ENCODE measurements at regions not wholly inside any gene's neighbourhood (a gene's known extent, or its start where the extent isn't known, plus 50 kb on each side); places are given as distances from the start of the nearest gene placed in this dataset.

DNA sequence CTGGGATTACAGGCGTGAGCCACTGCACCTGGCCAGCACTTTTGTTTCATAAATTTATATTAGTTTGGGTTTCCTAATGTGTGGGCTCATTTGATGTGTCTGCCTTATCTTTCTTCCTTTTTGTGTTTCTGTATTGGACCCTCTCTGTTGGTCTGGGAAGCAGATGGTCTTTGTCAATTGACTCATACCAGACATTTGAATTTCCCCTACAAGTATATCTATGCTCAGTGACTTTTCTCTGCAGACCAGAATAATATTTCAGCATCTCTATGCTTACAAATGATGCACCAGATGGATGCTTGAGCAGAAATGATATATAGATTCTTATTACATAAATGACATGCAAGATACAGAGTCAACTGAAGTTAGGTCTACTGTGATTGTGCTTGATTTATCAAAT is 329.9 kb upstream of the SLCO3A1 start:
- no peak for DNase-seq

DNA sequence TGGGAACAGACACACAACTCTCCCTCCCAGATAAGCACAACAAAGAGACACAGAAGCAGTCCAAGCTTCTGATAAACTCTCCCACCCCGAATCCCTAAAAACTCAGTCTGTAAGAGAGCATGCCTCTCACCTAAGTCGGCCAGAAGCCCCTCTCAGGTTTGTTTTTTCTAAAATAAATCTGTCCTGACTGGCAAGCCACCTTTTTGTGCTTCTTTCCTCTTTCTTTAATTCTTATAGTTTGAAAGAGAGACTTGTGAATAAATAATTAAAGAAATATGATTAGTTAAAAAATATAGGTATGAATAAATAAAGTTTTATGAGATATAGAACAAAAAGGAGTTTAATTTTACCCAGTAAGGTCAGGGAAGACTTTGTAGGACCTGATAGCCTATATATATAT is 329.0 kb upstream of the SLCO3A1 start:
- DNase-seq, result no peak

DNA sequence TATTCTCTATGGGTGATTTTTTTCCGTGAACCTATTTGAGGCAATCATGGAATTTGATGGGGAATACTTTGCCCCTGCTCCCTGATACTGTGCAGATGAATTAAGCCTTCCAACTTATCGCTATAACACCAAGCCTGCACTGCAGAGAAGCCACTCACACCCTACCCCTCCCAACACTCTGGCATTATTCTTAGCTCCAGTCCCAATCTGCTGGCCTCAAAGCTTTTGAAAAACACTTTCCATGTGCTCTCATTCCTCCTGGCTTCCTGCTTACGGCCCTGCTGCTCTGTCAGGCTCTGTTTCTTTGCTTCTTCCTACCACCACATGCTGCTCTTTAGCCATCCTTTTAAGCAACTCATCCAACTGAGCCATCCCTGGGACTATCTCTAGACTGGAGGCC is 327.8 kb upstream of the SLCO3A1 start:
- no peak for DNase-seq

DNA sequence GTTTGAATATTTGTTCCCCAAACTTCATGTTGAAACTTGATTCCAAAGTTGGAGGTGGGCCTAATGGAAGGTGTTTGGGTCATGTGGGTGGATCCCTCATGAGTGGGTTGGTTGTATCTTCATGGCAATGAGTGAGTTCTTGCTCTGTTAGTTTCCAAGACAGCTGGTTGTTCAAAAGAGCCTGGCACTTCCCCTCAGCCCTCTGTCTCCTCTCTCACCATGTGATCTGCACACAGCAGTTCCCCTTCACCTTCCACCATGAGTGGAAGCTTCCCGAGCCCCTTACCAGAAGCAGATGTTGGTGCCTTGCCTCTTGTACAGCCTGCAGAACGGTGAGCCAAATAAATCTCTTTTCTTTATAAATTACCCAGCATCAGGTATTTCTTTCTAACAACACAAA is 327.1 kb upstream of the SLCO3A1 start:
- DNase-seq, result no peak

DNA sequence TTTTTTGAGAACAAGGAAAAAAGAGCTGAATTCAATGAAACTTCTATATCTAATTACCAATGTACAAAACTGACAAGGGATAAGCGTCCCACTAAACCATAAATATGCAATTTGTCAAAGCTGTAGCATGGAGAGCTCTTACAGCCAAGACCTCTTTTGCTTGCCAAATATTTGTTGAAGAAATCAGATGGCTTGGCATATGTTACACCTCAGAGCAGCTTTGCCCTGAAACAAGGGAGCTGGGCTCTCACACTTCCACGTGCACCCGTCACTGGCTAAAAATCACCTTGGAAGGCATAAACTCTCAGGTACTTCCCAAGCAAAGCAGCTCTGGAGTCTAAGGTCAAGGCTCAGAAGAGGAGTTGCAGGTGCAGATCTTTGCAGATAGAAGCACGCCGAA is 324.7 kb upstream of the SLCO3A1 start:
- no peak for DNase-seq

DNA sequence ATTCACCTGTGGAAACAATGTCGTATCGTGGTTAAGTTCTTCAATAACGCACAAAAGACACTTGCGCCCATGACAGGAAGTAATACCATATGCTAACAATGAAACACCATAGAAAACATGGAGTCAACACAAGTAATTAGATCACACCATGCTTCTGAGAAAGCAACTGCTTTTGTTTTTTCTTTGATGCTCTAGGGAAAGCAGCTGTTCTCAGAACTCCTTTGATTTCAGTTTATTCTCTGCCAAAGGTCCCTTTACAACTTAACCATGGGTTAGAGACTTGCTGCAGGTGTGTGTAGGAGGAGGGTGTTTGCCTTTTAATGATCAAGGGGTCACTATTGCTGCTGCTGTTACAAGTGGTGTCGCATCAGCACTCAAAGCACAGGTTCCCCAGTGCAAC is 324.0 kb upstream of the SLCO3A1 start:
- no peak for DNase-seq

DNA sequence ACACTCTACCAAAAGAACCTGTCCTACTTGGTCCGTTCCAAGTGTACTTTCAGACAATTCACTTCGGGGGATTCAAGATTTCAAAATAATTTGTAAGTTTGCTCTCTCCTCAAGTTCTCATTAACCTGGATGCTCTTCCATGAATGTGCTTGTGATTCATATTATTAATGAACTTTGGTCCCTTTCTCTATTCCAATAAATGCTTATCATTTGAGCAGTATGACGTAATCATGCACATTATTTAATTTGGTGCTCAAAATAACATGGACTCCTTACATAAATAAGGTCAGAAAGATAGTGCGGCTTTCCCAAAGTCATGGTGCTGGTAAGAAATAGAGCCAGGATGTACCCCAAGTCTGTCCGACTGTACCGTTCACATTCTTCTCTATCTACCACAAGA is 323.2 kb upstream of the SLCO3A1 start:
- DNase-seq, result no peak

DNA sequence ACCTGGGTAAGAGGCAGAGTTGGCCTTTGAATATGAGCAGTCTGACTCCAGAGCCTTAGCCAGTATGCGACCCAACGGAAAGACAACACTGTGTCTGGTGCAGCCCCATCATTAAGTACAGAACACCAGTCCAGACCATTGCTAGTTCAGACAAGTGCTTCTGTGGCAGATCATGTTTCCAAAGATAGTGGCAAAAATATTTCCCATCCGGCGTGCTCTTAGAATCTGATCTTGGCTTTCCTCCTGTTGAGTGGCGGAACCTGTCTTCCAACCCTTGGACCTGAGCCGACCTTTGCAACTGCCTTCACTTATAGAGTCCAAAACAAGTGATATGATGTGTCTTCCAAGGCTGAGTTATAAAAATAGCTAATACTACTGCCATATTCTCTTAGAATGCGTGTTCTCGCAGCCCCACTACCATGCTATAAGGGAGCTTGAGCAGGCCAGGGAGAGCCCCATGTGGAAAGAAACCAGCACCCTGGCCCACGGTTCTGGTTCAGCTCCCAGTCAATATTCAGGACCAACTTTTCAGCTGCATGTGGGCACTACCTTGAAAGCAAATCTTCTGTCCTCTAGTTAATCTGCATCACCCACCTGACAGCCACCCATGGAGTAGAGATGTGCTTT is 322.4 kb upstream of the SLCO3A1 start:
- DNase-seq, result no peak

DNA sequence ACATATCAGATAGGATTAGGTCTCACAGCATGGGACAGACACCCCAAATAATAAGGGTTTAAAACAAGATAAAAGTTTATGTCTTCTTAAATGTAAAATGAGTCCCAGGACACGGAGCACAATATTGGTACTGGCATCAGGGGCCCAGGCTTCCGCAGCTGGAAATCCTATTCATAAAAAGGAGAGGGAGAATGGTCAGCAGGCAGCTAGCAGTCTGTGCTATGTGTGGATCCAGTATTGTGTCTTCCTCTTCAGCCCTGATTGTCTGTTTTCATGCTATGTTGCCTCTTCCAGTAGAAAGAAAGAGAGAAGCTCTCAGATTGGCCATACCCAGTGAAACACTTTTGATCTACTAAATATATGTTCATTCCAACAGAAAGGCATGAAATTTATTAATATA is 319.3 kb upstream of the SLCO3A1 start:
- DNase-seq, result no peak

DNA sequence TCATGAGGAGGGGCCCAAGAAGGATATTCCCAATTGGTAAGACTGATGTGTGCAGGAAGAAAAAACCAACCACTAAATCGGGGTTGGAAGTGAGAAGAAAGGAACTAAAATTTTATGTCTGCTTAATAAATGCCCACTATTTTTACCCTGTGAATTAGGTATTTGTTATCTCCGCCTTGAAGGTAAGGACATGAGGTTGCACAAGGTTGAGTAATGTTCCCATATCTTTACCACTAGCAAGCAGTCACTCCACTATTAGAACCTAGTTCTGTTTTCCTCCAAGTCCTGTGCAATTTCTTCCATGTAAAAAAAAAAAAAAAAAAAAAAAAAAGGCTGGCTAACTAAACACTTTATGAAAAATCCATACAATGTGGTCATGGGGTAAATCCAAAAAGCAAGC is 318.5 kb upstream of the SLCO3A1 start:
- no peak for DNase-seq

DNA sequence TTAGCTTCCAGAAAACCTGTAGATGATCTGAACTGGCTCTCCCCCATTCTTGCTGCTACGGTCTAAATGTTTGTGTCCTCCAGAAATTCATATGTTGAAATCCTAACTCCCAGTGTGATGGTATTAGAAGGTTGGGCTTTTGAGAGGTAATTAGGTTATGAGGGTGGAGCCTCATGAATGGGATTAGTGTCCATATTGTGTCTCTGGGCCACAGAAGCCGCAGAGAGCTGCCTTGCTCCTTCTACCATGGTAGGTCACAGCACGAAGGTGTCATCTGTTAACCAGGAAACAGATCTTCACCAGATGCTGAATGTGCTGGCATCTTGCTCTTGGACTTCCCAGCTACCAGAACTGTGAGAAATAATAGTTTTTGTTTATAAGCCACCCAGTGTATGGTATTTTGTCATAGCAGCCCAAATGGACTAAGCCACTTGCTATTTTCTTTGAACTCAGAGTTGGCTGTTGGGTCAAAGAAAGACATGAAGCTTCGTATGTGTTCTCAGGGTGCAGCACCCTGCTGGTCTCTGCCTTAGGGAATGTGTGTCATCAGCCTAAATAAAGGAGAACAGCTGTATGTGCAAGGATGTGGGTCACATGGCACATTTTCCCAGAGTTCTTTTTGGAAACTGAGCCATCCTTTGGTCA is 317.5 kb upstream of the SLCO3A1 start:
- DNase-seq, result no peak

DNA sequence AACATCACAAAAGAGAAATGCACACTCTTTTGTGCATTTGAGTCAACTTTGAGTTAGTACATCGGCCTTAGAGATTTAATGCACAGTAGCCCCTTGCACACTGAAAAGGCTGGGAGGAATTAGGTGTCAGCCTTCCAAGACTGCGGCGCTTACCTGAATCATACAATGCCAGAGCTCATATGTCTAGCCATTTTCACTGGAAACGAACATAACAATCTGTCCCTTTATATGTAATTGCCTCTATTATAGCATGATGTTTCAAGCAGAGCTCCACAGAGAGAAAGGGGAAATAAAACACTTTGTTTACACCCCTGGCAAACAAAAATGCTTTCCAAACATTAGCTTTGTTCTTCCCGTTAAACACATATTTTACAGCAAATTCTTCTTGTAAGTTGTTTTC is 315.7 kb upstream of the SLCO3A1 start:
- no peak for DNase-seq

DNA sequence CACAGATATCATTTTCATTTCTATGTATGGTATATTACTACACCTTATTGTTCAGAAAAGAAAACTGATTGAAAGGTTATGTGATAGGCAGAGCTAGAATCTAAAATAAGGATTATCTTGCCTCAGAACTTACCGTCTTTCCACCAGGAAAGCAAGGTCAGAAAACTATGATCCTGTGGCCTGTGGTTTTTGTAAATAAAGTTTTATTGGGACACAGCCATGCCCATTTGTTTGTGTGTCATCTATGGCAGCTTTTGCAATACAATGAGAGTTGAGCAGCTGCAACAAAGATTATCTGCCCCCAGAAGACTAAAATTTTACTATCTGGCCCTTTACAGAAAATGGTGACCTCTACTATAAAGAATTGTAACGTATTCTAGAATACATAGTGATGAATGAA is 314.7 kb upstream of the SLCO3A1 start:
- DNase-seq, result no peak

DNA sequence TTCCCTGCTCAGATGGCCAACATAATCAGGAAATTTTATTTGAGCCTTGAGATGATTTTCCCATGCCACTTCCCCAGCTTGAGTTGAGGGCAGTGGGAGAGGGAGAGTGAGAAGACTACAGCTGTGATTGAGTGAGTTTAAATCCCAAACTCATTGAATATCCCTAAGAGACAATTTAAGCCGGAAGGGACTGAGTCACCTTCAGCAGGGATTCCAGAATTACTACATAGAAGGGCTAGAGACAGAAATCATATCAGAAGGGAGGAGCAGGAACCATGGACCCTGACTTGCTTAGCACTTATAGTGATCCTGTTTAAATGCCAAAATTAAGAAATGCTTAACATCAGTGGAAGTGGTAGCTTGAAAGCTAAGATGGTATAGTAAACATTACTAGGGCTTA is 312.2 kb upstream of the SLCO3A1 start:
- no peak for DNase-seq

DNA sequence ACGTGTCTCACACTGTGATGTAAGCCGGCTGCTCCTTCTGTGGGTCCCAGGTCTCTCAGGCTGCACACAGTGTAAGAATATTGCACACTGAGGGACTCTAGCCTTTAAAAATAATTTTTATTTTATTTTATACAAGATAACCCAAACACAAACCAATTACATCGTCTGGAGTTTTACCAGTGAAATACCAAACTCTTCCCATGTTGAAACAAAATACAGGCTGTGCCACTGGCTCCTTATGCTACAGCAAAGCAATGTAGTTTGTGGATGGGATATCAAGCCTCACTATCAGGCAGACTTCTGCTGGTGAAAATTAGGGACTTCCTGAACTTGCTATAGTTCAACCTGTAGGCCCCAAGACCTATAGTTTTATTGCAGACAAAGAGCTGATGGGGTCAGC is 311.3 kb upstream of the SLCO3A1 start:
- no peak for DNase-seq

DNA sequence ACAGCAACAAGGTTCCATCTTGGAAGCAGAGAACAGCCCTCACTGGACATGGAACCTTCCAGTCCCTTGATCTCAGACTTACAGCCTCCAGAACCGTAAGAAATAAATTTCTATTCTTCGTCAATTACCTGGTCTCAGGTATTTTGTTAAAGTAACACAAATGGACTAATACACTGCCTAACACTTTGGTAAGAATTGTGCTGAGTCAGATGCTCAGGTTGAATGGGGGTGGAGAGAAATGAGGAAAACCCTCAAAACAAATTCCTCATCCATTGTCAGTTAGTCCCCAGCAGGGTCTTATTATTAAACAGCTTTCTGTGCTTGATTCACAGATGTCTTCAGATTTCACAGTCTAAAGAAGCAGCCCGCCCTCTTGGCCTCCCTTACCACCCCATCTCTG is 306.2 kb upstream of the SLCO3A1 start:
- no peak for DNase-seq

DNA sequence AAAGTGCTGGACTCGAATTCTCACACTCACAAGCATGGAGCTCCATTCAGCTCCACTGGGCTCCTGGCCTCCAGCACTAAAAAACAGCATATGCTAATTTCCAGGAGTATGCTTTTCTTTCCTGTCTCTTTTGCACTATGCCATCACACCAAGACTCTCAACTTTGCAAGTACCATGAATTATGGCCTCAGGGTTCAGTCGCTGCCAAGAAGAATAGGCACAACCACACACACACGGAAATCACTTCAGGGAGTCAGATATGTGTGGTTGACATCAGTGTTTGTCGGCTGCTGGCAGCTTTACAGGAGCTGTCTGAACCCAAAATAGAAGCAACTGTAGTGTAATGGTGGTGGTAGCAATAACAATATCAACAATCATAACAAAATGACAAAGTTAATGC is 305.0 kb upstream of the SLCO3A1 start:
- no peak for DNase-seq

DNA sequence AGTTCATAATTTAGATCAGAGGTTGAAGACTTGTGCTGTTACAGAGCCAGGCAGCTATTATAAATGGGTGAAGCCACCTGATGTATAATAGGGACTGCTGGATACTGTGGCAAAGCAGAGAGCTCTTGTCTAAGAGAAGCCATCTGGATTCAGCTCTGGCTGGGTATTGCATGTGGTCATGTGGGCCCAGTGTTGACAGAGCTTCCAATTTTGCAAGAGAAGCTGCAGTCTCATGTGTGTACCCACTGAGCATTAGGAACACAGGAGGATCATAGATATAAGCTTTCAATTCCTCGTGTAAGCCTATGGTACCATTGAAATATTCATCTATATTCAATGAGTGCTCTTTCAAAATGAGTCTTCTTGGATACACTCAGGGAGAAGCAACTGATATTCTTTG is 303.9 kb upstream of the SLCO3A1 start:
- no peak for DNase-seq

DNA sequence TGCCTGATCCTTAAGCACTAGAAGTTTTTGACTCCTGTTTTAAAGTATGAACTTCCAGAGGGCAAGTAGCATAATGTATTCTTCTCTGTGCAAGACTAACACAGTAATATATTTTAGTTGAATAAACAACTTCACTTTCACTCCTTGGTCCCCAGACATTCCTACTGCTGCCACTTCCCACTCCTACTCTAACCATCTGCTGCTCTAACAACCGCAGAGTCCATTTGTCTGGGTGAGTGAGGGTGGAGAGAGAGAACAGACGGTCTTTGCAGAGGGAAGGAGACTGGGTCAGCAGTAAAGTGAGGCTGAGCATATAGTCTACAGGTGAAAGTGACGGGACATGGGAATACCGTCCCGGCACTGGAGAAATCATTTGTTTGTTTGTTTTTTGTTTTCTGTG is 301.0 kb upstream of the SLCO3A1 start:
- DNase-seq, result no peak

DNA sequence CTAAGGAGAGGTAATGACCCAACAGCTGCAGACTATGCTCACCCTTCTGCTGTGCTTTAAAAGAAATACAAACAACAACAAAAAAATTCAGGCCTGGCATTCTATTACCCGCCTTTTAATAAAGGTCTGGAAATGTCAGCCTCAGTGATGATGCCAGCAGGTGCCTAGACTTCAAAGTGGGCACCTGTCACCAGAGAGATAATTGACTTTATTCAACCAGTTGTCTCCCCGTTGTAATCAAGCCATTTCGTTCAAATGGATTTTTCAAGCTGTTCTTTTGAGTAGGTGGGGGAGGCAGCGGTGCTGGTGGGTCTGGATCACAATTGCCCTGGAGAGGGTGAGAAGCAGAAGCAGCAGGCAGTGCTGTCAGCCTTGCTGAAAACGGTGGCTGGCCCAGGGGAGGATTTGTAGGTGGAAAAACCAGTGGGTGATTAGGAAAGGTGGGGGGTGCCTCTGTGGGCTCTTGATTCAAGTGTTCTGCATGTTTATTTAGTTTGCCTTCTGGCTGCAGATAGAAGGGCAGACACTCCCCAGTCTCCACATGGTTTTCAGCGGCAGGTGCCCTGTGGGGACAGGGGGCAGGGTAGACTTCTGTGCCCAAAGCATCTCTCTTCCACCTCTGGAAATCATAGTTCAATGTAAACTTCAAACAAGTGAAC is 300.2 kb upstream of the SLCO3A1 start:
- DNase-seq, result peak; percentile 24

DNA sequence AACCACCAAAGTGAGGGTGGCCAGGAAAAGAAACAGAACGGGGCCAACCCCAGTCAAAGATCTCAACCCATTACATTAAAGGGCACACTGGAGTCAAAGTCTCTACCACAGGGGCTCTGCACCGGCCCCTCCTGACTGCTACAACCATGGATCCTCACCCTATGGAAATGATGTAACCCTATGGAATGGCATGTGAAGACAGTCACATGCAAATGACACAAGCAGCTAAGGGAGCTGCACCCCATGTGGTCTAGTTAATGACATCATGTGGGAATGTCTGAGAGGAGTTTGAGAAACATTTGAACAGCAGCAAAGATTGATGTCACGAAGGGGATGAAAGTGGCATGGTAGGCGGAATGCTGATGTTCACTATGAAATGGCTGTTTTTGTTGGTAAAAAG is 298.2 kb upstream of the SLCO3A1 start:
- DNase-seq, result no peak

DNA sequence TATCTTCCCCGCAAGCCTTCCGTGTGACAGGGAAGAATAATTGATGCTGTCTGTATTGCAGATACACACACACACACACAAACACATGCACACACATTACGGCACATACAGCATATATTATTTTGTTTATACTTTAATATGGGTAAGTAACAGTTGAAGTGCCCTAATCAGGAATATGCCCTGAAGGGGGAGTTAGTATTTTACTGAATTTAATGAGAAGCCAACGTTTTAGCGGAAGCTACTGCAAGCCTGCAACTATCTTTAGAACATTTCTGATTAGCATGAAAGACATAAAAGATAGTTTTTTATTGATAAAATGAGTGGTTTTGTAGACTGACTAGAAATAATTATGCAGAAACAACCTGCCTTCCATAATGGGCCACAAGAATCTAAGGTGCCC is 296.6 kb upstream of the SLCO3A1 start:
- DNase-seq, result no peak

DNA sequence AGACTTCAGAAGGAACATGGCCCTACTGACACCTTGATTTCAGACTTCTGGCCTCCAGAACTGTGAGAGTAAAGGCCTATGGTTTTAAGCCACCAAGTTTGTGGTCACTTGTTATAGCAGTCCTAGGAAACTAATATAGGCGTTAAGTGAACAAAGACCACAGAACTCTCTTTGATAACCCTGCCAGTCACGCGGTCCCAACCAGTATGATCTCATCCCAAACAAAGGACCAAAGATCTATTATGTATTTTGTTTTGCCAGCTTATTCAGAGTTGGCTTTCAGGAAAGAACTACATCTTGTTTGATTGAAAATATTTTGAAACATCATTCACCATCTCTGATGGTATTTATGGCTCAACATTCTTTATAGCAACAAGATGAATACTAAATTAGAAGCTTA is 294.4 kb upstream of the SLCO3A1 start:
- no peak for DNase-seq

DNA sequence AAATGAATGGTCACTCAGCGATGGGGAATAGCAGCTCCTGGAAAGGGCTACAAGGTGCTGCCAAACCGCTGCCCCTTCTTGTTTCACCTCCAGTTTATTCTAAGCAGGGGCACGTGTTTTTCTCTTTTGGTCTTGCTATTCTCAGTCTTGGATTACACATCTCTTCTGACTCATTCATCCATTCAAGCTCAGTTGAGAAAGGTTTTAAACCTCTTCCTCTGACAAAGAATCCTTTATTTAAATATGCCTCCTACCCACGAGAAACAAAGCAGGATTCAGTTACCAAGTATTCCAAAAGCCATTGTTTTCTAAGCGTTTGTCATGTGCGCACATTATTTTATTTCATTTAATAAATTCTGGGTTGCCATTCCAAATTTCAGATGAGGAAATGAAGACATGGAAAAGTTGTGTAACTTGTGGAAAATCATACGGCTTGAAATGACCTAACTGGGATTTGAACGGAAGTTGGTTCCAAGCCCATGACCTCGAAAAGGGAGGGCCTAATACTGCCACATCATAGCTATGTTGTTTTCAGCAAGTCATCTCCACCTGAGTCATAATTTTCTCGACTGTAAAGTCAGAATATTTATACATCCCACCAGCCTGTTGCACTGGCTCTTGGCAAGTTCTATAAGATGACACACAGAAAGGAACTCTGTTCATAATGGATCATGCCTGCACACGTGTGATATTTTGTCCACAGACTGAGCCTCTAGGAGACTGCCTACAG is 292.0 kb upstream of the SLCO3A1 start:
- no peak for DNase-seq
